Chondrocyte (in vitro differentiated cells): ENCODE measurements at regions not wholly inside any gene's neighbourhood (a gene's known extent, or its start where the extent isn't known, plus 50 kb on each side); places are given as distances from the start of the nearest gene placed in this dataset.

Experiments used
- DNase-seq: peaks from one replicate; pipeline ENCODE4 v3.0.0; 2021; ENCODE audit warnings: mixed read lengths, low spot score
- H3K27ac Mint-ChIP-seq: one replicate; pipeline ENCODE4 v1.8.0; 2021; ENCODE audit warnings: mild to moderate bottlenecking, moderate library complexity, mixed read lengths; ENCODE audit not compliant: unreplicated experiment
- H3K27me3 Mint-ChIP-seq: 2 replicates; pipeline ENCODE4 v1.8.0; 2021; ENCODE audit warnings: low read depth, mixed read lengths
- H3K36me3 Mint-ChIP-seq: 2 replicates; pipeline ENCODE4 v1.8.0; 2021; ENCODE audit warnings: low read depth, mixed read lengths
- H3K4me1 Mint-ChIP-seq: 2 replicates; pipeline ENCODE4 v1.8.0; 2021; ENCODE audit warnings: low read depth, mild to moderate bottlenecking, mixed read lengths
- H3K4me3 Mint-ChIP-seq: one replicate; pipeline ENCODE4 v1.8.0; 2021; ENCODE audit warnings: mild to moderate bottlenecking, moderate library complexity, mixed read lengths; ENCODE audit not compliant: unreplicated experiment
- H3K9me3 Mint-ChIP-seq: 2 replicates; pipeline ENCODE4 v1.8.0; 2021; ENCODE audit warnings: low read depth, mixed read lengths
- CTCF ChIP-seq: fragments of 200-600 bp; sonication (generic); IDR thresholded peaks from 2 replicates; pipeline ENCODE4 v1.5.0; 2021; ENCODE audit warnings: antibody characterized with exemption, mild to moderate bottlenecking, moderate library complexity

GRCh38 chr6:16033214-16033613, 95.7 kb upstream of the MYLIP start:
- no peaks in the 10 kb centered on the region for H3K4me1 Mint-ChIP-seq
- no peaks in the 10 kb centered on the region for H3K9me3 Mint-ChIP-seq
- peaks cover 2% of the 10 kb centered on the region for H3K36me3 Mint-ChIP-seq
- no peak for DNase-seq
- no peak overlapping the region for H3K27ac Mint-ChIP-seq
- H3K4me3 Mint-ChIP-seq: no peak overlapping the region
- no peak for TF ChIP-seq CTCF
- H3K27me3 Mint-ChIP-seq: no peaks in the 10 kb centered on the region

- TF ChIP-seq CTCF: no peak
- DNase-seq: no peak
- no peaks in the 10 kb centered on the region for H3K27me3 Mint-ChIP-seq
- no peaks in the 10 kb centered on the region for H3K9me3 Mint-ChIP-seq
- H3K4me3 Mint-ChIP-seq: no peak overlapping the region
- H3K36me3 Mint-ChIP-seq: peaks cover 2% of the 10 kb centered on the region
- no peak overlapping the region for H3K27ac Mint-ChIP-seq
- H3K4me1 Mint-ChIP-seq: no peaks in the 10 kb centered on the region
Measured at GRCh38 chr6:16031278-16031981, 97.5 kb upstream of the MYLIP start.

GRCh38 chr6:16028966-16029365, 99.9 kb upstream of the MYLIP start:
- no peak overlapping the region for H3K4me3 Mint-ChIP-seq
- H3K27ac Mint-ChIP-seq: no peak overlapping the region
- no peaks in the 10 kb centered on the region for H3K9me3 Mint-ChIP-seq
- TF ChIP-seq CTCF: no peak
- H3K4me1 Mint-ChIP-seq: no peaks in the 10 kb centered on the region
- H3K36me3 Mint-ChIP-seq: no peaks in the 10 kb centered on the region
- DNase-seq: no peak
- H3K27me3 Mint-ChIP-seq: no peaks in the 10 kb centered on the region

- no peak for TF ChIP-seq CTCF
- Mint-ChIP-seq H3K9me3 (peaks cover 3% of the 10 kb centered on the region), H3K4me3 (no peak overlapping the region), H3K4me1 (no peaks in the 10 kb centered on the region), H3K36me3 (no peaks in the 10 kb centered on the region), H3K27me3 (no peaks in the 10 kb centered on the region), H3K27ac (no peak overlapping the region)
- DNase-seq: no peak
Measured at GRCh38 chr6:16020259-16020658, 108.6 kb upstream of the MYLIP start.

- Mint-ChIP-seq H3K4me3 (no peak overlapping the region), H3K36me3 (no peaks in the 10 kb centered on the region), H3K9me3 (peaks cover 3% of the 10 kb centered on the region), H3K27me3 (no peaks in the 10 kb centered on the region), H3K4me1 (no peaks in the 10 kb centered on the region), H3K27ac (no peak overlapping the region)
- DNase-seq: no peak
- TF ChIP-seq CTCF: no peak
Measured at GRCh38 chr6:16019462-16019861, 109.4 kb upstream of the MYLIP start.
